ENCODE measurements at regions not wholly inside any gene's neighbourhood (a gene's known extent, or its start where the extent isn't known, plus 50 kb on each side); places are given as distances from the start of the nearest gene placed in this dataset.

DNA sequence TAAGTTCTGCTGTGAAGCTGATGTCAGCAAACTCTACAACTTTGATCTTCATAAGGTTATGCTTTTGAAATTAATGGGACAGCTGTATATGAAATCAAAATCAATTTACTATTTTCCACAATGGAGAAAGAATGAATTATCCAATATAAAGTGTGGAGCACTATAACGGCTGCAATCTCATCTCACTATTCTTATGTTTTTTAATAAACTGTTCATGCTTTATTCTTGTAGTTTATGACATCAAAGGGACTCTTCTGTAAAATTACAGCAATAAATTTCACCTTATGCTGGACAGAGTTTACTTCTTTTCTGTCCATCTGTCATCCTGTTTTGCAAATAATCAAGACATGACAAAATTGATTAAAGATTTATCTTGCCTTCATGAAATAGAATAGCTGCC is 192.5 kb downstream of the TECRL start:
- Histone ChIP-seq H3K4me1 (ENCODE audit: insufficient read depth, low read length) (no peaks in the 10 kb centered on the region), H3K4me3 (ENCODE audit: insufficient read depth, low read length) (no peak overlapping the region), H3K27me3 (ENCODE audit: insufficient read depth, low read length) (no peaks in the 10 kb centered on the region), H3K9me3 (ENCODE audit: low read depth, low read length) (no peaks in the 10 kb centered on the region), H2AFZ (ENCODE audit: low read length) (no peak overlapping the region), H4K20me1 (ENCODE audit: insufficient read depth, low read length) (no peaks in the 10 kb centered on the region), H3K27ac (ENCODE audit: low read depth, low read length) (no peak overlapping the region), H3K79me2 (ENCODE audit: insufficient read depth, low read length) (no peaks in the 10 kb centered on the region), H3K4me2 (ENCODE audit: insufficient read depth, low read length) (no peak overlapping the region), H3K36me3 (ENCODE audit: insufficient read depth, low read length) (no peaks in the 10 kb centered on the region)
- DNase-seq (ENCODE audit: insufficient read length, low spot score, missing footprints) = no peak
- TF ChIP-seq, protein P1, sequence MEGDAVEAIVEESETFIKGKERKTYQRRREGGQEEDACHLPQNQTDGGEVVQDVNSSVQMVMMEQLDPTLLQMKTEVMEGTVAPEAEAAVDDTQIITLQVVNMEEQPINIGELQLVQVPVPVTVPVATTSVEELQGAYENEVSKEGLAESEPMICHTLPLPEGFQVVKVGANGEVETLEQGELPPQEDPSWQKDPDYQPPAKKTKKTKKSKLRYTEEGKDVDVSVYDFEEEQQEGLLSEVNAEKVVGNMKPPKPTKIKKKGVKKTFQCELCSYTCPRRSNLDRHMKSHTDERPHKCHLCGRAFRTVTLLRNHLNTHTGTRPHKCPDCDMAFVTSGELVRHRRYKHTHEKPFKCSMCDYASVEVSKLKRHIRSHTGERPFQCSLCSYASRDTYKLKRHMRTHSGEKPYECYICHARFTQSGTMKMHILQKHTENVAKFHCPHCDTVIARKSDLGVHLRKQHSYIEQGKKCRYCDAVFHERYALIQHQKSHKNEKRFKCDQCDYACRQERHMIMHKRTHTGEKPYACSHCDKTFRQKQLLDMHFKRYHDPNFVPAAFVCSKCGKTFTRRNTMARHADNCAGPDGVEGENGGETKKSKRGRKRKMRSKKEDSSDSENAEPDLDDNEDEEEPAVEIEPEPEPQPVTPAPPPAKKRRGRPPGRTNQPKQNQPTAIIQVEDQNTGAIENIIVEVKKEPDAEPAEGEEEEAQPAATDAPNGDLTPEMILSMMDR (IDR thresholded peaks at IDR 0.05; ENCODE audit: extremely low read depth, low read depth, low read length) = no peak

DNA sequence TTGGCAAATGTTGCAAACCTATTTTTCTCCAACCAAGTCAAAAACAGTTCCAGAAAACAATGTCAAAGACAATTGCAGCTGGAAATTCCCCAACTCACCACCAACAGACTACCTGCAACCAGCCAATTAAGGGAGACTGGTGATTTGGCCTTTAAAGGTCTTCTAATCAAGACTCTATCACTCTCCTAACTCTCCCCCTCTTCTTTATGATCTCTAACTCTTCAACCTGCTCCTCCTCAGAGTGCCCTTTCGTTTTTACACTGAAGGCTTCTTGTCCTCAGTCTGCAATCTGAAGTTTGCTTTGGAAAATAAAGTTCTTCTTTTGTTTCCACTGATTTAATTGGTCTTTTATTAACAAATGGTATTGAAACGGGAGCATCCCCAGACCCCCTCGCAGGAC is 203.9 kb downstream of the TECRL start:
- Histone ChIP-seq H2AFZ (ENCODE audit: low read length) (no peak overlapping the region), H3K4me3 (ENCODE audit: insufficient read depth, low read length) (no peak overlapping the region), H4K20me1 (ENCODE audit: insufficient read depth, low read length) (no peaks in the 10 kb centered on the region), H3K27me3 (ENCODE audit: insufficient read depth, low read length) (no peaks in the 10 kb centered on the region), H3K27ac (ENCODE audit: low read depth, low read length) (no peak overlapping the region), H3K4me2 (ENCODE audit: insufficient read depth, low read length) (no peak overlapping the region), H3K36me3 (ENCODE audit: insufficient read depth, low read length) (no peaks in the 10 kb centered on the region), H3K79me2 (ENCODE audit: insufficient read depth, low read length) (no peaks in the 10 kb centered on the region), H3K9me3 (ENCODE audit: low read depth, low read length) (peaks cover 5% of the 10 kb centered on the region), H3K4me1 (ENCODE audit: insufficient read depth, low read length) (no peaks in the 10 kb centered on the region)
- no peak for DNase-seq (ENCODE audit: insufficient read length, low spot score, missing footprints)
- TF ChIP-seq, protein P1 (IDR thresholded peaks at IDR 0.05; ENCODE audit: extremely low read depth, low read depth, low read length) = no peak

DNA sequence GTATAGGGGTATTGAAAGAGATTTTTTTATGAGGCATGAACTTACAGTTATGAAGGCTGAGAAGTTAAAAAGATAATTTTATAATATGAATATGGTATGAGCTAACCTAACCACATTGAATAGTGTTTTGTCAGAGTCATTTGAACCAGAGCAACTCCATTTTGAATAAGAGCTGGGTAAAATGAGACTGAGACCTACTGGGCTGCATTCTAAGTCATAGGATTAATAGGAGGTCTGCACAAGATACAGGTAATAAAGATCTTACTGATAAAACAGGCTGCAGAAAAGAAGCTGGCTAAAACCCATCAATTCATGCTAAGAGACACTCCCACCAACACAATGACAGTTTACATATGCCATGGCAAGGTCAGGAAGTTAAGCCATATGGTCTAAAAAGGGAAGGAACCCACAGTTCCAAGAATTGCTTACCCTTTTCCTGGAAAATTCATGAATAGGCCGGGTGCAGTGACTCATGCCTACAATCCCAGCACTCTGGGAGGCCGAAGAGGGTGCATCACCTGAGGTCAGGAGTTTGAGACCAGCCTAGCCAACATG is 209.2 kb downstream of the TECRL start:
- H3K4me1 ChIP-seq (ENCODE audit: insufficient read depth, low read length) = no peaks in the 10 kb centered on the region
- no peaks in the 10 kb centered on the region for H4K20me1 ChIP-seq (ENCODE audit: insufficient read depth, low read length)
- H3K4me2 ChIP-seq (ENCODE audit: insufficient read depth, low read length) = no peak overlapping the region
- H3K9me3 ChIP-seq (ENCODE audit: low read depth, low read length) = no peaks in the 10 kb centered on the region
- TF ChIP-seq, protein P1 (IDR thresholded peaks at IDR 0.05; ENCODE audit: extremely low read depth, low read depth, low read length) = no peak
- no peaks in the 10 kb centered on the region for H3K36me3 ChIP-seq (ENCODE audit: insufficient read depth, low read length)
- no peaks in the 10 kb centered on the region for H3K27me3 ChIP-seq (ENCODE audit: insufficient read depth, low read length)
- no peak overlapping the region for H2AFZ ChIP-seq (ENCODE audit: low read length)
- H3K4me3 ChIP-seq (ENCODE audit: insufficient read depth, low read length) = no peak overlapping the region
- H3K79me2 ChIP-seq (ENCODE audit: insufficient read depth, low read length) = no peaks in the 10 kb centered on the region
- DNase-seq (ENCODE audit: insufficient read length, low spot score, missing footprints) = no peak
- no peak overlapping the region for H3K27ac ChIP-seq (ENCODE audit: low read depth, low read length)

DNA sequence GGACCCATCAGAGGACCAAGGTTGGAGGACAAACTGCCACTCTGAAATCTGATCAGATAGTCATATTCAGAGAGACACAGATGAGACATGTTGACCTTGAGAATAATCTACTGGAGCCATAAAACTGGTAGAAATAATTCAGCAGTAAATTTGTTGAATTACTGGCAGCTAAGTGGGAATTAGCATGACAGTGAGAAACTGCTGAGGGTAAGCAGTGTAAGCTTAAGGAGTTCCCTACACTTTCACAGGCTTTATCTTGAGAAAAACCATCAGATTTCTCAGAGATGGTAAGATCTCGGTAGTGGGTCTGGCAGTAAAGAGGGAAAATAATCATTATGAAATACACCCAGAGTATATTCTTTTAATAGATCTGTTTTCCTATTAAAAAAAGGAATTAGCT is 213.7 kb downstream of the TECRL start:
- no peak for DNase-seq (ENCODE audit: insufficient read length, low spot score, missing footprints)
- Histone ChIP-seq H3K9me3 (ENCODE audit: low read depth, low read length) (peaks cover 1% of the 10 kb centered on the region), H2AFZ (ENCODE audit: low read length) (no peak overlapping the region), H3K79me2 (ENCODE audit: insufficient read depth, low read length) (no peaks in the 10 kb centered on the region), H3K4me3 (ENCODE audit: insufficient read depth, low read length) (no peak overlapping the region), H3K36me3 (ENCODE audit: insufficient read depth, low read length) (no peaks in the 10 kb centered on the region), H4K20me1 (ENCODE audit: insufficient read depth, low read length) (no peaks in the 10 kb centered on the region), H3K27me3 (ENCODE audit: insufficient read depth, low read length) (no peaks in the 10 kb centered on the region), H3K4me2 (ENCODE audit: insufficient read depth, low read length) (no peak overlapping the region), H3K4me1 (ENCODE audit: insufficient read depth, low read length) (no peaks in the 10 kb centered on the region), H3K27ac (ENCODE audit: low read depth, low read length) (no peak overlapping the region)
- TF ChIP-seq, protein P1 (IDR thresholded peaks at IDR 0.05; ENCODE audit: extremely low read depth, low read depth, low read length) = no peak

Measured in osteoblast (primary cell).